ENCODE measurements at regions not wholly inside any gene's neighbourhood (a gene's known extent, or its start where the extent isn't known, plus 50 kb on each side); places are given as distances from the start of the nearest gene placed in this dataset.

DNA sequence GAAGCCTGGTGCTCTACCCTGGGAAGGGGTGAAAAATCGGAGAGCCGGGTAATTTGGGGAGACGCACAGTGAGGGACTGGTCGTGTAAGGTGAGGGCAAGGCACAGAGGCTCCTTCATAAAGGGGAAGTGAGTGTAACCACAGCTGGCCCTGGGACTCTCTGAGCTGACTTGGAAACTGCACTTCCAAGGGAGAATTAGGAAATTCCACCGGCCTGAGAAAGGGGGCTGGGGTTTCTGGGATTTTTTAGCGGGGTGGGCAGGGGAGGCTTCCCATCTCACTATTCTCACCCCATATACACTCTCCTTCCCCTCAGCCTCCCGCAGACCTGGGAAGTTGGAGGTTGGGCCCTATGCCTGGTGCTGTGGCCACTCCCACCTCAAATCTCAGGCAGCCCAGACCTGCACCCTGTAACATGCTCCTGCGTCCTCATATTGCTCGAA is 88.3 kb upstream of the IPO9 start:
- DNase-seq (ENCODE audit: low read depth), result no peak
- TF ChIP-seq, protein P1, sequence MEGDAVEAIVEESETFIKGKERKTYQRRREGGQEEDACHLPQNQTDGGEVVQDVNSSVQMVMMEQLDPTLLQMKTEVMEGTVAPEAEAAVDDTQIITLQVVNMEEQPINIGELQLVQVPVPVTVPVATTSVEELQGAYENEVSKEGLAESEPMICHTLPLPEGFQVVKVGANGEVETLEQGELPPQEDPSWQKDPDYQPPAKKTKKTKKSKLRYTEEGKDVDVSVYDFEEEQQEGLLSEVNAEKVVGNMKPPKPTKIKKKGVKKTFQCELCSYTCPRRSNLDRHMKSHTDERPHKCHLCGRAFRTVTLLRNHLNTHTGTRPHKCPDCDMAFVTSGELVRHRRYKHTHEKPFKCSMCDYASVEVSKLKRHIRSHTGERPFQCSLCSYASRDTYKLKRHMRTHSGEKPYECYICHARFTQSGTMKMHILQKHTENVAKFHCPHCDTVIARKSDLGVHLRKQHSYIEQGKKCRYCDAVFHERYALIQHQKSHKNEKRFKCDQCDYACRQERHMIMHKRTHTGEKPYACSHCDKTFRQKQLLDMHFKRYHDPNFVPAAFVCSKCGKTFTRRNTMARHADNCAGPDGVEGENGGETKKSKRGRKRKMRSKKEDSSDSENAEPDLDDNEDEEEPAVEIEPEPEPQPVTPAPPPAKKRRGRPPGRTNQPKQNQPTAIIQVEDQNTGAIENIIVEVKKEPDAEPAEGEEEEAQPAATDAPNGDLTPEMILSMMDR (IDR thresholded peaks at IDR 0.05; ENCODE audit: control insufficient read depth, extremely low read depth, insufficient read depth), result no peak
- no peak overlapping the region for H3K4me3 ChIP-seq (ENCODE audit: low read depth, low read length)

DNA sequence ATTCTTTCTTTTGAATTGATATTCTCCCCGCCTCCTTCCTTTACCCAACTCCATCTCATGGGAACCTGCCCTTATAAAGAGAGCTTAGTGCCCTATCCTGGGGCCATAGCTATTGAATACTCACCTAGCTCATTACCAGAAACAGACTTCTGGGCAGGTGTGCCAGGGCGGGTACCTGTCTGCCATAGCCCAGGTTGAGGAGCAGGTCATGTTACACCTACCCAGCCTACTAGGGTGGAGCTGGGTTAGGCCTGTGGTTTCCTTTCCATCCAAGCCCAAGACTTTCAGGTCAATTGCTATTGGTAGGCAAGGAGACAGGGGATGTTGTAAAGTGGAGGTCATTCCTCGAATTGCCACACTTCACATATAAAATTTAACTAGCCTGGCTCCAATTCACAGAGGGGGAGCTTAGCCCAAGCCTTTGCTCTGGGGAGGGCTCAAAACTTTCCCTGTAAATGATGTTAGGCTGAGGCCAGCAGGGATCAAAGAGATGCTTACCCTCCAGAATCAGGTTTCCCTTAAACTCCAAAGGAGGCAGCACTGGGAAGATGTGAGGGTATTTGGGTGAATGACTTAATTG is 87.1 kb upstream of the IPO9 start:
- DNase-seq (ENCODE audit: low read depth), result no peak
- no peak overlapping the region for H3K4me3 ChIP-seq (ENCODE audit: low read depth, low read length)
- TF ChIP-seq, protein P1 (IDR thresholded peaks at IDR 0.05; ENCODE audit: control insufficient read depth, extremely low read depth, insufficient read depth), result no peak

DNA sequence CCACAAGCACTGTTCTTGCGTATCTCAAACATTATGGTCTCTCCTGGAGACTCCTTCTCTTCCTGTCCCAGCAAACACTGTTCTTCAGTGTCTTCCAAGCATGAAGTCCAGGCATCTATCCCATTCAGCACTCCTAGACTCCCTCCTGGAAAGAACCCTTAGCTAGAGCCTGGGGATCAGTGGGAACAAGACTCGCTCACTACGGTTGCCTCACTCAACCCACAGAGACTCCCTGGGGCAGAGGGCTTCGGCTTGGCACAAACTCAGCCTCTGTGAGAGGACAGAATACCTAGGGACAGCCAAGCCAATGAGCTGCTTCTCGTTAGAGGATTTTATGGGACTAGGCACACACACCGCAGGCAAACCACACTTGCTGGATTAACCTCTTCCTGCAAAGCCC is 86.5 kb upstream of the IPO9 start:
- TF ChIP-seq, protein P1 (IDR thresholded peaks at IDR 0.05; ENCODE audit: control insufficient read depth, extremely low read depth, insufficient read depth), result no peak
- no peak overlapping the region for H3K4me3 ChIP-seq (ENCODE audit: low read depth, low read length)
- no peak for DNase-seq (ENCODE audit: low read depth)

- TF ChIP-seq, protein P1 (IDR thresholded peaks at IDR 0.05; ENCODE audit: control insufficient read depth, extremely low read depth, insufficient read depth), result no peak
- no peak overlapping the region for H3K4me3 ChIP-seq (ENCODE audit: low read depth, low read length)
Observed at GRCh38 chr1:201742955-201743805, 85.8 kb upstream of the IPO9 start.

DNA sequence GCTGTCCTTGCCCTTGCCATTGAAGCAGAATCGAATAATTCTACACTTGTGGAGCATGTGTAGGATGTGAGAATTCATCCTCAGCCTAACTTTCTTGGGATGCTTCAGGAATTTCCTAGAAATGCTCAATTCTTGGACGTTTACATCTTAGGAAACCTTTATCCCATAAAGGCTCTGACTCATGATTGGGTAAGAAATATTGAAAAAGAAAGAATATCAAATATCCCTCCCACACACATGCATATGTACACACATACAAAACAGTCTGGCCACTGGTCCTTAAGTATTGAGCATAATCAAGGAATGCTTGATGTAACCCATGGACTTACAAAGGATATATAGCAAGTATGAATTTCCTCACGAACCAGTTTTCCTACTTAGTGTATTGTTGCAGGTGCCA is 83.9 kb upstream of the IPO9 start:
- no peak overlapping the region for H3K4me3 ChIP-seq (ENCODE audit: low read depth, low read length)
- TF ChIP-seq, protein P1 (IDR thresholded peaks at IDR 0.05; ENCODE audit: control insufficient read depth, extremely low read depth, insufficient read depth), result no peak
- DNase-seq (ENCODE audit: low read depth), result no peak

More at GRCh38 chr1:201742955-201743805, 85.8 kb upstream of the IPO9 start:
- DNase-seq (ENCODE audit: low read depth), result no peak

DNA sequence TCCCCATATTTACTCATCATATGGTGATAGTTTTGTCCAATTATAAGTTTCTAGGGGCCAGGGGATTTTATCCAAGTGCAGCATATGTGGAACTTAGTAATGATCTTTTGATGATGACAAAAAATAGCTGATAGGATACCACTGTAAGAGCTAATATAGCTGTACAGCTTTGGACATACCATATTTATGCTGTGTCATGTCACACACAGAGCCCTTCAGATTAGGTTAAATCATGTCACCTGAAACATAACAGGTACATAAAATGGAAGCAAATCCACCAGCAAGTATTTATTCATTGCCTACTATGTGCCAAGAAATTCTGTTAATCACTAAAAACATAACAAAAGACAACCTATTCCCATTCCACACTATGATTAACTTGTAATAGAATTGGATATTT is 82.8 kb upstream of the IPO9 start:
- DNase-seq (ENCODE audit: low read depth), result no peak
- TF ChIP-seq, protein P1 (IDR thresholded peaks at IDR 0.05; ENCODE audit: control insufficient read depth, extremely low read depth, insufficient read depth), result no peak
- H3K4me3 ChIP-seq (ENCODE audit: low read depth, low read length), result no peak overlapping the region
